IMR-90 (cell line): ENCODE measurements at regions not wholly inside any gene's neighbourhood (a gene's known extent, or its start where the extent isn't known, plus 50 kb on each side); places are given as distances from the start of the nearest gene placed in this dataset.

Source experiments
- ATAC-seq: fragments of 200-7000 bp; cut with Tn5 transposase; 2 replicates; pipeline ENCODE4 v1.9.1; 2020; ENCODE audit warnings: low read depth, mild to moderate bottlenecking, moderate library complexity
- BruUV-seq: library from RNA; stranded (reverse); fragments of 400-500 nt; replicated peaks from 2 replicates; lab custom pipeline; 2021; lab: Mats Ljungman, UMichigan
- CTCF ChIA-PET: fragments of 300-600 bp; formaldehyde crosslinking; extraction: SDS; loops from one replicate; lab custom pipeline; 2021; ENCODE audit warnings: antibody characterized with exemption; lab: Yijun Ruan, JAX
- POLR2A ChIA-PET: fragments of 300-600 bp; sonication (Branson Sonifier 250); formaldehyde crosslinking; loops from one replicate; lab custom pipeline; 2022; ENCODE audit warnings: antibody characterized with exemption; ENCODE audit not compliant: unreplicated experiment; lab: Charles Lee
- DNase-seq: peaks from one replicate; pipeline ENCODE4 v3.0.0; 2013
- H2AFZ ChIP-seq: replicated peaks from 2 replicates; pipeline ENCODE3; 2013; ENCODE audit warnings: low read length, mild to moderate bottlenecking; ENCODE audit not compliant: poor library complexity
- H2AK5ac ChIP-seq: 2 replicates; pipeline ENCODE4 v1.6.1; 2013; ENCODE audit warnings: low read depth, low read length, inconsistent platforms
- H2AK9ac ChIP-seq: replicated peaks from 2 replicates; pipeline ENCODE3; 2013; ENCODE audit warnings: mild to moderate bottlenecking, low read depth, low read length, moderate library complexity; ENCODE audit not compliant: poor library complexity
- H2BK120ac ChIP-seq: 2 replicates; pipeline ENCODE4 v1.6.1; 2013; ENCODE audit warnings: low read depth, low read length, inconsistent platforms
- H2BK15ac ChIP-seq: 3 replicates; pipeline ENCODE4 v1.6.1; 2013; ENCODE audit warnings: low read depth, low read length, inconsistent platforms
- H2BK20ac ChIP-seq: 2 replicates; pipeline ENCODE4 v1.6.1; 2013; ENCODE audit warnings: low read depth, mild to moderate bottlenecking, inconsistent platforms, low read length, moderate library complexity
- H2BK5ac ChIP-seq: 2 replicates; pipeline ENCODE4 v1.6.1; 2013; ENCODE audit warnings: mild to moderate bottlenecking, low read depth, low read length, inconsistent platforms; ENCODE audit not compliant: poor library complexity, severe bottlenecking
- H3K14ac ChIP-seq: replicated peaks from 2 replicates; pipeline ENCODE4 v1.6.1; 2013; ENCODE audit warnings: low read depth, low read length, inconsistent platforms
- H3K18ac ChIP-seq: 2 replicates; pipeline ENCODE4 v1.6.1; 2013; ENCODE audit warnings: low read depth, low read length, control low read depth
- H3K23ac ChIP-seq: 2 replicates; pipeline ENCODE4 v1.6.1; 2013; ENCODE audit warnings: low read depth, low read length, inconsistent platforms
- H3K27ac ChIP-seq: 2 replicates; pipeline ENCODE4 v1.5.1; 2013; ENCODE audit warnings: mild to moderate bottlenecking, control low read depth, low read length; ENCODE audit not compliant: insufficient read depth
- H3K27me3 ChIP-seq: 2 replicates; pipeline ENCODE4 v1.6.1; 2013; ENCODE audit warnings: low read length; ENCODE audit not compliant: control insufficient read depth, insufficient read depth
- H3K36me3 ChIP-seq: 2 replicates; pipeline ENCODE4 v1.6.1; 2013; ENCODE audit warnings: low read length, mixed read lengths; ENCODE audit not compliant: control insufficient read depth, insufficient read depth
- H3K4ac ChIP-seq: 2 replicates; pipeline ENCODE4 v1.6.1; 2013; ENCODE audit warnings: low read depth, low read length, inconsistent platforms
- H3K4me1 ChIP-seq: 2 replicates; pipeline ENCODE4 v1.6.1; 2013; ENCODE audit warnings: low read length, mixed read lengths; ENCODE audit not compliant: control insufficient read depth, insufficient read depth
- H3K4me2 ChIP-seq: 2 replicates; pipeline ENCODE4 v1.6.1; 2013; ENCODE audit warnings: low read depth, mild to moderate bottlenecking, control low read depth, low read length, moderate library complexity
- H3K4me3 ChIP-seq: 2 replicates; pipeline ENCODE4 v1.5.1; 2013; ENCODE audit warnings: low read depth, mild to moderate bottlenecking, control low read depth, low read length, moderate library complexity; ENCODE audit not compliant: insufficient read depth
- H3K56ac ChIP-seq: 2 replicates; pipeline ENCODE4 v1.6.1; 2013; ENCODE audit warnings: low read length, inconsistent platforms; ENCODE audit not compliant: insufficient read depth; ENCODE audit errors: extremely low read depth
- H3K79me1 ChIP-seq, 2 experiments: 2 replicates each; pipeline ENCODE4 v1.6.1; 2013; ENCODE audit warnings: low read length in 2 of 2, inconsistent platforms in 1 of 2, low read depth in 1 of 2
- H3K9ac ChIP-seq: 2 replicates; pipeline ENCODE4 v1.6.1; 2013; ENCODE audit warnings: low read depth, low read length, control low read depth
- H3K9me1 ChIP-seq: 2 replicates; pipeline ENCODE4 v1.6.1; 2013; ENCODE audit warnings: low read length, inconsistent platforms; ENCODE audit not compliant: insufficient read depth
- H3K9me3 ChIP-seq: 2 replicates; pipeline ENCODE4 v1.6.1; 2013; ENCODE audit warnings: low read length; ENCODE audit not compliant: control insufficient read depth, insufficient read depth
- H4K20me1 ChIP-seq: 2 replicates; pipeline ENCODE4 v1.6.1; 2013; ENCODE audit warnings: low read length, inconsistent platforms; ENCODE audit not compliant: insufficient read depth
- H4K5ac ChIP-seq: 2 replicates; pipeline ENCODE4 v1.6.1; 2013; ENCODE audit warnings: mild to moderate bottlenecking, low read depth, low read length, control low read depth
- H4K8ac ChIP-seq, 2 experiments: 2 replicates each; pipeline ENCODE4 v1.6.1; 2013; ENCODE audit warnings: low read depth in 2 of 2, low read length in 2 of 2, control low read depth in 1 of 2, inconsistent platforms in 1 of 2
- H4K91ac ChIP-seq: 2 replicates; pipeline ENCODE4 v1.6.1; 2013; ENCODE audit warnings: low read depth, low read length, inconsistent platforms; ENCODE audit not compliant: insufficient read depth
- CEBPB ChIP-seq: IDR thresholded peaks from 2 replicates; pipeline ENCODE4 v1.6.1; 2012; ENCODE audit warnings: low read depth, low read length, improper control_type of control experiment
- CHD1 ChIP-seq: IDR thresholded peaks from 2 replicates; pipeline ENCODE4 v1.6.1; 2012; ENCODE audit warnings: low read depth, low read length, improper control_type of control experiment
- SMC3 ChIP-seq: fragments of 150-350 bp; IDR thresholded peaks from 2 replicates; pipeline ENCODE4 v1.6.1; 2016; ENCODE audit warnings: low read depth, mild to moderate bottlenecking, antibody characterized with exemption, low read length, moderate library complexity
- WGBS, 2 experiments: methylation state at CpG; one replicate each; pipeline versions ENCODE4 v1.1.5 to v1.1.7; 2013; ENCODE audit warnings: missing lambda C conversion rate in 2 of 2; ENCODE audit not compliant: insufficient read length in 1 of 2; ENCODE audit errors: extremely low coverage in 2 of 2; 5-methylcytosine and 5-hydroxymethylcytosine counted together
- dilution Hi-C: fragments of 300-500 bp; cut with HindIII; formaldehyde crosslinking; loops from one replicate; pipeline ENCODE4 v1.14.3; 2018; ENCODE audit warnings: low sequenced_read_pairs; ENCODE audit not compliant: unreplicated experiment
- in situ Hi-C: fragments of 300-500 bp; cut with MboI; formaldehyde crosslinking; loops from 3 replicates; pipeline ENCODE4 v1.14.3; 2019; ENCODE audit warnings: low sequenced_read_pairs, inconsistent platforms, mixed read lengths
- intact Hi-C: fragments of 100-400 bp; cut with micrococcal nuclease; formaldehyde crosslinking; loops from 2 replicates; pipeline ENCODE4 v1.10.0; 2022

DNA sequence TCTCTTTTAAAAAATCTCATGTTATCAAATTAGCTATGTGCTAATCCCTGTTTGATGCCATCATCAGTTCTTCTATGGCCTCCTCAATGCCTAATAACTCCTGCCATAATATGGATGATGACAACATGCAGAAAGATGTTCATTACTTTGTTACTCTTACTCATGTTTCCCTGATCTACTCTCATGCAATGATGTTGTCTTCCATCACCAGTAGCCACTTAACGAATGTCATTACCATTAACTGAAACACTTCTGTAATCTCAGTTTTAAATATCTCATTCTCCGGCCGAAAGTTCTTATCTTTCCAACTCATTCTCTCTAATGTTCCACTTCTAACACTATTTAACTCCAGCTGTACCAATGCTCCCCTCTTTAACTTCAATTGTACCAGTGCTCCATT, 1187.7 kb downstream of the OTOL1 start:
- Histone ChIP-seq H2BK5ac (no peak overlapping the region), H3K36me3 (no peaks in the 10 kb centered on the region), H3K4me2 (no peak overlapping the region), H3K18ac (no peak overlapping the region), H3K23ac (no peak overlapping the region), H3K79me1 (no peaks in the 10 kb centered on the region), H4K8ac (no peak overlapping the region), H2AFZ (no peak overlapping the region), H2BK15ac (no peak overlapping the region), H4K91ac (no peak overlapping the region), H3K9ac (no peak overlapping the region), H2BK20ac (no peak overlapping the region), H3K27ac (no peak overlapping the region), H3K4ac (no peak overlapping the region), H2BK120ac (no peak overlapping the region), H3K56ac (no peak overlapping the region), H3K27me3 (no peaks in the 10 kb centered on the region), H4K5ac (no peak overlapping the region), H4K20me1 (no peaks in the 10 kb centered on the region), H2AK5ac (no peak overlapping the region), H3K9me3 (no peaks in the 10 kb centered on the region), H3K9me1 (no peaks in the 10 kb centered on the region), H3K4me3 (no peak overlapping the region), H2AK9ac (no peak overlapping the region), H3K14ac (no peak overlapping the region), H3K4me1 (no peaks in the 10 kb centered on the region)
- no peak for TF ChIP-seq CEBPB
- TF ChIP-seq SMC3 = no peak
- TF ChIP-seq CHD1 = no peak
- intact Hi-C loops = no loop called here
- in situ Hi-C loops = no loop called here
- POLR2A ChIA-PET = no interaction called here
- CTCF ChIA-PET = no interaction called here
- WGBS, 2 experiments = 59% methylated on average over 3 of the region's 3 CpGs; no CpG with 5 or more reads in 1 of the 2 experiments
- DNase-seq (no peak), ATAC-seq (no peak)
- no TSS peak for BruUV-seq
- dilution Hi-C loops = no loop called here
